Duodenal mucosa (tissue), 2 donors: ENCODE measurements at regions not wholly inside any gene's neighbourhood (a gene's known extent, or its start where the extent isn't known, plus 50 kb on each side); places are given as distances from the start of the nearest gene placed in this dataset.
"Not testable (repeated sequence)": the region's sequence is repeated elsewhere in the genome, so short reads cannot be mapped to it uniquely, and the experiment has no call there.

Source experiments
- H3K27ac ChIP-seq: one replicate; pipeline ENCODE4 v1.7.0; 2013; ENCODE audit warnings: low read depth, low read length
- H3K27me3 ChIP-seq, 2 donors: one replicate each; pipeline ENCODE4 v1.7.0; 2013; ENCODE audit warnings: low read length in 2 of 2, control low read depth in 1 of 2; ENCODE audit not compliant: insufficient read depth in 2 of 2, control insufficient read depth in 1 of 2
- H3K36me3 ChIP-seq, 2 donors: one replicate each; pipeline ENCODE4 v1.7.0; 2013; ENCODE audit warnings: low read length in 2 of 2, control low read depth in 1 of 2; ENCODE audit not compliant: insufficient read depth in 2 of 2, control insufficient read depth in 1 of 2
- H3K4me1 ChIP-seq, 2 donors: one replicate each; pipeline ENCODE4 v1.7.0; 2013; ENCODE audit warnings: low read length in 2 of 2, control low read depth in 1 of 2; ENCODE audit not compliant: insufficient read depth in 2 of 2, control insufficient read depth in 1 of 2
- H3K4me3 ChIP-seq, 2 donors: one replicate each; pipeline ENCODE4 v1.7.0; 2013; ENCODE audit warnings: low read length in 2 of 2, low read depth in 1 of 2
- H3K9ac ChIP-seq, 2 donors: one replicate each; pipeline ENCODE4 v1.7.0; 2013; ENCODE audit warnings: low read length in 2 of 2, low read depth in 1 of 2
- H3K9me3 ChIP-seq, 2 donors: one replicate each; pipeline ENCODE4 v1.7.0; 2013; ENCODE audit warnings: low read length in 2 of 2, control low read depth in 1 of 2; ENCODE audit not compliant: control insufficient read depth in 1 of 2

DNA sequence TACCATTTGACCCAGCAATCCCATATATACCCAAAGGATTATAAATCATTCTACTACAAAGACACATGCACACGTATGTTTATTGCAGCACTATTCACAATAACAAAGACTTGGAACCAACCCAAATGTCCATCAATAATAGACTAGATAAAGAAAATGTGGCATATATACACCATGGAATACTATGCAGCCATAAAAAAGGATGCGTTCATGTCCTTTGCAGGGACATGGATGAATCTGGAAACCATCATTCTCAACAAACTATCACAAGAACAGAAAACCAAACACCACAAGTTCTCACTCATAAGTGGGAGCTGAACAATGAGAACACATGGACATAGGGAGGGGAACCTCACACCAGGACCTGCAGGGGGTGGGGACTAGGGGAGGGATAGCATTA lies 130.6 kb upstream of the DUSP22 start:
- H3K9ac ChIP-seq, H3K4me1 ChIP-seq, H3K4me3 ChIP-seq, H3K9me3 ChIP-seq, H3K36me3 ChIP-seq, H3K27ac ChIP-seq, H3K27me3 ChIP-seq: not testable (repeated sequence)

DNA sequence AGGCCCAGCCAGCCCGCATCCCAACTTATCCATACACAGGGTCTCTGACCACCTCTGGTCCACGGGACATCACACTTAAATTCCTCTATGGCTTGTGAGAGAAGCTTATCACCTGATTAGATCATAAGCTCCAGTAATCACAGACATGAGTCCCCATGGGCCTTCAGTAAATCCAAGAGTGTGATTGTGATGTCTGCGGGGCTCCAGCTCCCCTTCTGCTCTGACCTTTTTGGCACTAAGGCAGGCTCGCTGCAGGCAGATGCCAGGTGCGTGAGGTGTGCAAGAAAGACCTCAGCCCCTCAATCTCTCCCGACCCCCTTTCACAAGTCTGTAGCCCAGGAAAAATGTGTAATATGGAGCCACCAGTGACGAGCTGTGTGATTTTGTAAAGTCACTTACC lies 127.6 kb upstream of the DUSP22 start:
- Histone ChIP-seq H3K4me3 (no peak overlapping the region), H3K4me1 (no peaks in the 10 kb centered on the region), H3K9ac (no peak overlapping the region), H3K36me3 (no peaks in the 10 kb centered on the region), H3K27me3 (no peaks in the 10 kb centered on the region), H3K9me3 (no peaks in the 10 kb centered on the region), H3K27ac (no peak overlapping the region)

DNA sequence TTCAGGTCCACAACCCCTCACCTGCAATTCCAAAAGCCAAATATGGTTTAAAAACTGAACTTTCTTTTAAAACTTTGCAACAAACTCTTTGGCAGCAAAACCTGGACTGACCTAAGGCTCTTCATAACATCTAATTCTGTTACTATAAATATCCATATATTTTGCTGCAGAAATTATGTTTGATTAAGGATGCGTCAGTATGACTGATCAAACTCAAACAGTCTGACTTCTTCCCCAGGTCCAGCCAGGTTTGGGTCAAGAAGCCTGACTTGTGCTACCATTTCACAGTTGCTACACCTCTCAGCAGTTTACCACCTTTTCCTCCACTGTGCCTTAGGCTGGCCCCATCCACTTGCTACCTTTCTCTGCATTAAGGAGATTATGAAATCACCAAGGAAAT lies 127.0 kb upstream of the DUSP22 start:
- no peak overlapping the region for H3K9ac ChIP-seq
- no peaks in the 10 kb centered on the region for H3K27me3 ChIP-seq
- H3K4me3 ChIP-seq: no peak overlapping the region
- H3K27ac ChIP-seq: no peak overlapping the region
- H3K36me3 ChIP-seq: no peaks in the 10 kb centered on the region
- H3K4me1 ChIP-seq: no peaks in the 10 kb centered on the region
- H3K9me3 ChIP-seq: no peaks in the 10 kb centered on the region

DNA sequence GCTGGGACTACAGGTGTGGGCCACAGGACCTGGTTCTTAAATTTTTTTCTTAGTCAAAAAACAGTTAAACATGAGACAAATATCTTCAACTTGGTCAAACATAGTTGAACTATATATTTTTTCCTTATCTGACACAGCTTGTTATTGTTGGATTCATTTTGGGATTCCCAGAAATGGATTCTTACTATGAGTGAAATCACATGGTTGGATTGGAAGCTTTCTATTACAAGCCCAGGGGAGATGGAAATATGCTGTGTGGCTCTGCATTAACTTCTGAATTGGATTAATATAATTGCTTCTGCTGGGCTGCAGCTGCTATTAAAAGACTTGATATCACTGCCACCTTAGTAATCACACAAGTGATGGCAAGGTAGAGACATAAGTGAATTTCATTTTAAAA lies 126.4 kb upstream of the DUSP22 start:
- Histone ChIP-seq H3K4me3 (no peak overlapping the region), H3K9me3 (no peaks in the 10 kb centered on the region), H3K9ac (no peak overlapping the region), H3K4me1 (no peaks in the 10 kb centered on the region), H3K27me3 (no peaks in the 10 kb centered on the region), H3K36me3 (no peaks in the 10 kb centered on the region), H3K27ac (no peak overlapping the region)

DNA sequence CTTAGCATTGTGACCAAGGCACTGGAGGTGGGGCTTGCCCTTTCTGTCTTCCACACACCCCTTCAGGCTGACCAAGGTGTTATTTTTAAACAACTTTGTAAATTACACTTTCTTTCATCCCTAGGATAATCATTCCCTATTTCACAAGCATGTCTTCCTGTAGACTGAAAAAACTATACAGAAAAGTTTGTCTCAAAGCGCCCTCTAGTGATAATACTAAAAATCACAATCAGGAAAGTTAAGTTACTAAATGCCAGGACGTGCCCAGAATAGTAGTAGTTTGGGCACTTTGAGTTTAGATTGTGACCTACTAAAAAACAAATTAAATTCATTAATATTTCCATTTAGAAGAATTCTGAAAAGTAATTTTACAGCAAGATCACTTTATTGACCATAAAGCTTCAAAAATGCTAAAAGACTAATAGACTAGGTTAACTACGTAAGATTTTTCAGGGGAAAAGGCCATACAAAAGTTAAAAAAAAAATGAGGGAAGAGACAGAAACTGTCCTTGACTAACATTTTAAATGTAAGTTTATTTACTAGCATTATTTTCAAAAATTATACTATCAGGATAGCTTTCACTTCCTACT lies 123.3 kb upstream of the DUSP22 start:
- H3K4me1 ChIP-seq: no peaks in the 10 kb centered on the region
- no peaks in the 10 kb centered on the region for H3K27me3 ChIP-seq
- no peak overlapping the region for H3K4me3 ChIP-seq
- H3K9ac ChIP-seq: no peak overlapping the region
- no peaks in the 10 kb centered on the region for H3K9me3 ChIP-seq
- H3K36me3 ChIP-seq: no peaks in the 10 kb centered on the region
- no peak overlapping the region for H3K27ac ChIP-seq

DNA sequence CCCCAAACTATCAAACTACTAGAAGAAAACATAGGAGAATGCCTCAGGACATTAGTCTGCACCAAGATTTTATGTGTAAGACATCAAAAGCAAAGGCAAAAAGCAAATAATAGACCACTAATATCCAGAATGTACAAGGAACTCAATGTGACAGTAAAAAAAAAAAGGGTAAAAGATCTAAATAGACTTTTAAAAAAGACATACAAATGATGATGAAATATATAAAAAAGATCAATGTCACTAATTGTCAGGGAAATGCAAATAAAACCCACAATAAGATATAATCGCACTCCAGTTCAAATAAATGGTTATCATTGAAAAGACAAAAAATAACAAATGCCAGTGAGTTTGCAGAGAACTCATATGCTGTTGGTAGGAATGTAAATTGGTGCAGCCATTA lies 118.3 kb upstream of the DUSP22 start:
- Histone ChIP-seq H3K27me3 (no peaks in the 10 kb centered on the region), H3K9ac (no peak overlapping the region), H3K36me3 (no peaks in the 10 kb centered on the region), H3K9me3 (no peaks in the 10 kb centered on the region), H3K4me3 (no peak overlapping the region), H3K27ac (no peak overlapping the region), H3K4me1 (no peaks in the 10 kb centered on the region)

DNA sequence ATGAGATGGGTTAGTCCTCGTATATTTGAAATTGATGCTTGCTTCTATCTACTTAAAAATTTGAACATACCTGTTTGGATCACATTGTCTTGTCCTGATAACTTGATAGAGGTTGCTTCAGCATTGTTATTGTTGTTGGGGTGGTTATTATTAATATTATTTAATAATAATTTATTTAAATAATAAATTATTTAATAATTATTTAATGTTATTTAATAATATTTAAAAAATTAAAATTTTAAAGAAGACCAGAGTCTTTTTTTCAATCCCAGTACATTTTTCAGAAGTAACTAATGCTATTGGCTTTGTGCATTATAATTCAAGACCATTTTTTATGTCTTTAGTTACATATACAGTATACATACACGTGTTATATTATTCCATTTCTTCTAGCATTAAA lies 116.6 kb upstream of the DUSP22 start:
- H3K27me3 ChIP-seq: no peaks in the 10 kb centered on the region
- no peak overlapping the region for H3K4me3 ChIP-seq
- H3K9ac ChIP-seq: no peak overlapping the region
- no peak overlapping the region for H3K27ac ChIP-seq
- no peaks in the 10 kb centered on the region for H3K4me1 ChIP-seq
- H3K36me3 ChIP-seq: no peaks in the 10 kb centered on the region
- H3K9me3 ChIP-seq: no peaks in the 10 kb centered on the region

DNA sequence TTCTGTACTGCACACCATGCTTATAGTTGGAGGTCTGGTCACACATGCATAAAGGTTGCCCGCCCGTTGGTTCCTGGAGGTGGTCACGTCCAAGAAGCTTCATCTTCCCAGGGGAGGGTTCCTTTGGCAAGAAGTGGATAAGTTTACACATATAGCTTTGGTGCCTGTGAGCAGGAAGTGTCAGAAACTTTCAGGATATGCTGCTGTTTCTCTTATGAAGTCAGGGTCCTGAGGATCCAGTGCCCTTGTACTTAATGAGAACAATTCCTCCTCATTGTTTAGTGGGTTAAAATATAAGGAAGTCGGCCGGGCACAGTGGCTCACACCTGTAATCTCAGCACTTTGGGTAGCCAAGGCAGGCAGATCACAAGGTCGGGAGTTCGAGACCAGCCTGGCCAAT lies 115.5 kb upstream of the DUSP22 start:
- Histone ChIP-seq H3K4me1 (no peaks in the 10 kb centered on the region), H3K4me3 (no peak overlapping the region), H3K9ac (no peak overlapping the region)

DNA sequence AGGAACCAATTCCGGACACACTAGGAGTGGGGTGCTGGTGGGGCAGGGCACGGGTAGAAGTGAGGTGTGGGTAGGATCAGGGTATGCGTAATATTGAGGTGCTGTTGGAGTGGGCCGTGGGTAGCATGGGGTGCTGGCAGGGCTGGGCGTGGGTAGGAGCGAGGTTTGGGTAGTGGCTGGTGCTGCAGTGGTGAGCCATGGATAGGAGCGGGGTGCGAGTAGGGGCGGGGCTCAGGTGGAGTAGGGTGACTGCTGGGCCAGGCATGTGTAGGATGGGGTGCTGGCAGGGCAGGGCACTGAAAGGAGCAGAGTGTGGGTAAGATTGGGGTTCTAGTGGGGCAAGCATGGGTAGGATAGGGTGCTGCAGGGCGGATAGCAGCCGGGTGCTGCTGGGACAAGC lies 114.2 kb upstream of the DUSP22 start:
- Histone ChIP-seq H3K9me3 (no peaks in the 10 kb centered on the region), H3K27me3 (peaks cover 0 to 4% of the 10 kb centered on the region in 2 donors), H3K9ac (no peak overlapping the region), H3K4me3 (no peak overlapping the region), H3K4me1 (no peaks in the 10 kb centered on the region), H3K36me3 (no peaks in the 10 kb centered on the region), H3K27ac (no peak overlapping the region)

More for the DNA sequence above, 115.5 kb upstream of the DUSP22 start:
- no peak overlapping the region for H3K27ac ChIP-seq
- peaks cover 0 to 4% of the 10 kb centered on the region in 2 donors for H3K27me3 ChIP-seq
- H3K36me3 ChIP-seq: no peaks in the 10 kb centered on the region
- H3K9me3 ChIP-seq: no peaks in the 10 kb centered on the region

DNA sequence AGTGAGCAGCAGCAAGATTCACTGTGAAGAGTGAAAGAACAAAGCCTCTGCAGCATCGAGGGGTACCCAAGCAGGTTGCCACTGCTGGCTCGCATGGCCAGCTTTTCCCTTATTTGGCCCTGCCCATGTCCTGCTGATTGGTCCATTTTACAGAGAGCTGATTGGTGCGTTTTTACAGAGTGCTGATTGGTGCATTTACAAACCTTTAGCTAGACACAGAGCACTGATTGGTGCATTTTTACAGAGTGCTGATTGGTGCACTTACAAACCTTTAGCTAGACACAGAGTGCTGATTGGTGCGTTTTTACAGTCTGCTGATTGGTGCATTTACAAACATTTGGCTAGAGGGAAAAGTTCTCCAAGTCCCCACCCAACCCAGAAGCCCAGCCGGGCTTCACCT lies 113.4 kb upstream of the DUSP22 start:
- H3K9me3 ChIP-seq, H3K4me3 ChIP-seq, H3K4me1 ChIP-seq, H3K27me3 ChIP-seq, H3K9ac ChIP-seq, H3K27ac ChIP-seq, H3K36me3 ChIP-seq: not testable (repeated sequence)

DNA sequence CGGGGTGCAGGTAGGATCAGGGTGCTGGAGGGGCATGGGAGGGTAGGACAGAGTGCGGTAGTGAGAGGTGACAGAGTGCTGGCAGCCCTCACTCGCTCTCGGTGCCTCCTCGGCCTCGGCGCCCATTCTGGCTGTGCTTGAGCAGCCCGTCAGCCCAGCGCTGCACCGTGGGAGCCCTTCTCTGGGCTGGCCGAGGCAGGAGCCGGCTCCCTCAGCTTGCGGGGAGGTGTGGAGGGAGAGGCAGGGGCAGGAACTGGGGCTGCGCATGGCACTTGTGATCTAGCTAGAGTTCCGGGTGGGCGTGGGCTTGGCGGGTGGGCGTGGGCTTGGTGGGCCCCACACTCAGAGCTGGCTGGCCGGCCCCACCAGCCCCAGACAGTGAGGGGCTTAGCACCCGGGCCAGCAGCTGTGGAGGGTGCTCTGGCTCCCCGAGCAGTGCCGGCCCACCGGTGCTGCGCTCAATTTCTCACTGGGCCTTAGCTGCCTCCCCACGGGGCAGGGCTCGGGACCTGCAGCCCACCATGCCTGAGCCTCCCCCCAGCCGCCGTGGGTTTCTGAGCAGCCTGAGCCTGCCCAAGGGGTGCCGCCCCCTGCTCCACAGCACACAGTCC lies 112.8 kb upstream of the DUSP22 start:
- H3K27me3 ChIP-seq: peaks cover 0 to 4% of the 10 kb centered on the region in 2 donors
- H3K9ac ChIP-seq: no peak overlapping the region
- no peaks in the 10 kb centered on the region for H3K9me3 ChIP-seq
- no peak overlapping the region for H3K27ac ChIP-seq
- H3K36me3 ChIP-seq: no peaks in the 10 kb centered on the region
- no peaks in the 10 kb centered on the region for H3K4me1 ChIP-seq
- no peak overlapping the region for H3K4me3 ChIP-seq
